GM18868 (cell line): ENCODE measurements at regions not wholly inside any gene's neighbourhood (a gene's known extent, or its start where the extent isn't known, plus 50 kb on each side); places are given as distances from the start of the nearest gene placed in this dataset.
"Not testable (repeated sequence)": the region's sequence is repeated elsewhere in the genome, so short reads cannot be mapped to it uniquely, and the experiment has no call there.

ENCODE experiments used
- ATAC-seq: cut with Tn5 transposase; IDR thresholded peaks from one replicate; pipeline ENCODE4 v1.9.1; 2021; ENCODE audit warnings: mild to moderate bottlenecking, moderate library complexity; ENCODE audit not compliant: unreplicated experiment

DNA sequence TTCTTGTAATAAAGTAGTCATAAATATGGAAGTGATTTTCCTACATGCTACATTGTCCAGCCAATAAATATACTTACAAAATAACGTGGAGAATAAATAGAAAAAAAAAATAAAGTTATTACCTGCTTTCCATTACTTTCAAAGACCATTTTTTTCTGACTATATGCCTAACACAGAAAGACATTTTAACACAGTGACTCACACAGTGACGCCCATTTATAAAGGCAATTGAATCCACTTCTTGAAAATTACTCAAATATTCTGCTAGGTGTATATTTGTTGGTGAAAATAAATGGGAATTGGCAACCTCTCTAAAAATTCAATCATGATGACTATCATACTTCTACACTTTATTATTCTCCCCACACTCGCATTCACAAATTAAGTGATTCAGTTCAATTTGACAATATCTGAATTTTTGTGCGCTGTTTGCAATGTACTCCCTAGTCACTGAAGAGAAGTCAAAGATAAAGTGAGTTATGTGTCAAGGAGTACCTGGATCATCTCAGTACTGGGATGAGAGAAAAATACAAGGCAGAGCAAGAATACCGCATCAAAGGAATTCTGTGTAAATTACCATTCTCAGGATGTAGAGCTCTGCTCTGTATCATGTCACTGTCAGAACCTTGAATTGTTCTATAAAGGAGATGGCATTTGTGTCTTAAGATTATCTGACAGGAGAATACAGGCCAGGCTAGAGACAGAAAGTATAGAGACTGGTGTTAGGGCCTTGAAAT is 642.7 kb downstream of the IPMK start:
- no peak for ATAC-seq

DNA sequence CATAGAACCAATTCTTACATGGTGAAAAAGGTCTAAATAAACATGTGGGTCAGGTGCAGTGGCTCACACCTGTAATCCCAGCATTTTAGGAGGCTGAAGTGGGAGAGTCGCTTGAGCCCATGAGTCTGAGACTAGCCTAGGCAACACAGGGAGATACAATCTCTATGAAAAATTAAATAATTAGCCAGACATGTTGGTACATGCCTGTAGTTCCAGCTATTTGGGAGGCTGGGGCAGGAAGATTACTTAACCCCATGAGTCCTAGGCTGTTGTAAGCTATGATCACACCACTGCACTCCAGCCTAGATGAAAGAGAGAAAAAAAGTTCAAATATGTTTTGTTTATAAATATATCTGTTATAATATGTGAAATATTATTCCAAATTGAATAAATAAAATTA is 643.6 kb downstream of the IPMK start:
- ATAC-seq, result no peak

DNA sequence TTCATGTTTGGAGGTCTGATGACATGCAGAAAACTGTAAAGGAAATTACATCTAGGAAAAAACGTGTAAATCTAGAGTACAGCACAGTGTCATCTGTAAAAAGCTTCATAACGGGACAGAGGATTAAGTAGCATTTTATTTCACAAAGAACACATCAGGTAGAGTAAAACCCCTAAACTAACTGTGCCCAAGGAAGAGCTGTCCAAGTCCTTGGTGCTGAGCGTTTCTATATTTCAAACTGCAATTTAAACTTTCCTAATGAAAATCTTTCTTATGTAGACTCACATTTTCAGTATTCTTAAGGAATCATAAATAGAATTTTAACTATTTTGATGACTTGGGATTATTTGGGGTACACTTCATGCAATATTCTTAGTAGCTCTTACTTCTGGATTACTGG is 646.2 kb downstream of the IPMK start:
- no peak for ATAC-seq

DNA sequence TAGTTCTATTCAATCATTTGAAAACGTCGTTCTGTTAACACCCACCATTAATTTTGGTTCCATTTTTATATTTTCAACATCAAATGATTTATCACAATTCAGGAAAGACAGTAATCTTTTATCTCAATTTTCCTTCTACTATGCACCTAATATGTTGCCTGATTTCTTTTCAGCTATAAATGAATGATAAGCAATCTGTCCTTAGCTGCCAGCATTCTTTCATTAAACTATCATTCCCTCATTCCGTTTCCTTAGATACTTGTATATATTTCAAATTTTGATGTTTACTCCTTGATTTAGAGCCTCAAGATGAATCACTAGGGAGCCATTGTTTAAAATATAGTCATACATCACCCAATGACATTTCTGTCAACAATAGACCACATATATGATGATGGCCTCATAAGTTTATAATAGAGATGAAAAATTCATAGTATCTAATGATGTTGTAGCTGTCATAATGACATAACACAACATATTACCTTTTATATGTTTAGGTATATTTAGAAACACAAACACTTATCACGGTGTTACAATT is 661.7 kb downstream of the IPMK start:
- no peak for ATAC-seq

DNA sequence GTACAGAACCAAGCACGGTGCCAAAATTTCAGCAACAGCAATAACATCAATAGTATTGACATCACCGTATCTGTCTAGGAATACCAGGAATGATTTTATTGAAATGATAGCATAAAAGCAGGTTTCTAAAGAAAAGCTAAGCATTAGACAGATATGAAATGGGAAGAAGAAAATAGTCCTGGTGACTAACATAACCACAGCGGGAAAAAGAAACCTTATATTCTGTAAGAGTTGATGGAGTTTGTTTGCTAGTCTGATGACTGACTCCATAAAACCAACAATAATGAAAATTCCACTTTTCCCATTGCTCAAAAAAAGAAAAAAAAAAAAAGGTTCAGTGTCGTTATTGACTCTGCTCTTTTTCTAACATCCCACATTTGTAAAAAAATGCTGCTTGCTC is 668.3 kb downstream of the IPMK start:
- no peak for ATAC-seq

DNA sequence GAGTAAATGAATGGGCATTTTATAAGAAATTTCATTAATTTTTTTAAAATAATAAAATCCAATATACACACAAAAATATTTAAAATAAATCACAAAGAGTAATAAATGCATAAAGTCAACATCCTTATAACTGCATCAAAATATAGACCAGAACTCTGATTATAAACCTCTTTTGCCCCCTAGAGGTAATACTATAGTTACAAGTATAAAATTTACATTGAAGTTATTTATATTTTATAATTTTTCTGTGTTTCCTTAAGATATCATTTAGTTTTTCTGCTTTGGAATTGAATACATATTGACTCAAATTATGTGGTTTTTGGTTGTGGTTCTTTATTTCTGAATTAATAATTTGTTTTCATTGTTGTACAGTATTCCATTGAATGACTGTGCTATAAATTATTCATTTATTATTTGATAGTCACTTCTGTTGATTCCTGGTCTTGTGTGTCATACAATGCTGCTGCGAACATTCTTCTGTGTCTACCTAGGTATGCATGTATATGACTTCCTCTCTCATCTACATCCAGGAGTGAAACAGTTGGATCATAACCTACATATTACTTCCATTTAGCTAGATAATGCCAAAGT is 673.6 kb downstream of the IPMK start:
- no peak for ATAC-seq

DNA sequence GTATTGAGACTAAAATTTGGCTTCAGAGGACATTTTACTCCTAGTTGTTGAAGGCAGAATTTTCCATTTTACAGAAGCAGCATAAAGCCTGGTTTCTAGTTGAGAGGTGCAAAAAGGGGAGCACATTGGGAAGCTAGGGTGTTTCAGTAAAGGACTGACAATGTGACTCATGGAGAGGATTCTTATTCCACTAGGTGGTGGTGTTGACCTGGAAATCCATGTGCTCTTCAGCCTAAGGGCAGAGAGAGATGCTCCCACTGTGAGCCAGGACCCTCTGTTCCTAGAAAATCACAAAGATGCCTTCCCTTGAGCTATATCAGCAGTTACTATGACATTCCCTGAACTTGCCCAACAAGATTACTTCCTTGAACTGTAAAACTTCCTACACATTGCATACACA is 687.8 kb downstream of the IPMK start:
- peak; percentile 57 for ATAC-seq

DNA sequence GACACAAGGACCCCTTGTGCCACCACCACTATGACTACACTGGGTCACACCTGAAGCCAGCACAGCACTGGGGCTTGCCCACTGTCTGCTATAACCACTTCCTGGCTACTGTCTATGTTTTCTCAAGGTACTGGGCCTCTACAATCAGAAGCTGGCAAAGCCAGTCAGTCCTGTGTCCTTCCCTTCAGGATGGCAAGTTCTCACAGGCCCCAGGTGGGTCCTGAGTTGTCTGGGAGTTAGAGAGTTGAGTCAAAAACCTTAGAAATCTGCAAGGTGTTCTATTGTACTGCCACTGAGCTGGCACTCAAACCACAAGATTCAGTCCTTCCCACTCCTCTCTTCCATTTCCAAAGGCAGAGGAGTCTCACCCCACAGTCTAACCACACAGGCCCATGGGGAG is 705.5 kb downstream of the IPMK start:
- no peak for ATAC-seq

DNA sequence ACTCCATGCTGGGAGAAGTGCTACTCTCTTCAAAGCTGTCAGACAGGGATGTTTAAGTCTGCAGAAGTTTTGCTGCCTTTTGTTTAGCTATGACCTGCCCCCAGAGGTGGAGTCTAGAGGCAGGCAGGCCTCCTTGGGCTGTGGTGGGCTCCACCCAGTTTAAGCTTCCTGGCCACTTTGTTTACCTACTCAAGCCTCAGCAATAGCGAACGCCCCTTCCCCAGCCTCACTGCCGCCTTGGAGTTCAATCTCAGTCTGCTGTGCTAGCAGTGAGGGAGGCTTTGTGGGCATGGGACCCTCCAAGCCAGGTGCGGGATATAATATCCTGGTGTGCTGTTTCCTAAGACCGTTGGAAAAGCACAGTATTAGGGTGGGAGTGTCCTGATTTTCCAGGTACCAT is 715.9 kb downstream of the IPMK start:
- ATAC-seq, result not testable (repeated sequence)

DNA sequence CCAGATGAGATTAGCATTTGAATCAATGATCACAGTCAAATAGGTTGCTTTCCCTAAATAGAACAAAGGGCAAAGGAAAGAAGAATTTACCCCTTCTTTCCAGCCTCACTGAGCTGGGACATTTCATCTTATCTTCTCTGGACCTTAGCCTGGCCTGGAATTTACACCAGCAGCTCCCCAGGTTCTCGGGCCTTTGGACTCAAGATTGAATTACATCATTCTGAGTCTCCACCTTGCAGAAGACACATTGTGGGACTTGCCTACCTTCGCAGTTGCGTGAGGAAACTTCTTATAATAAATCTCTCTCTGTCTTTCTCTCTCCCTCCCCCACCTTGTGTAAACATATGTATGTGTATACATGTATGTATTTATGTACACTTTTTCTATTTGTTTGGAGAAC is 732.4 kb downstream of the IPMK start:
- no peak for ATAC-seq

DNA sequence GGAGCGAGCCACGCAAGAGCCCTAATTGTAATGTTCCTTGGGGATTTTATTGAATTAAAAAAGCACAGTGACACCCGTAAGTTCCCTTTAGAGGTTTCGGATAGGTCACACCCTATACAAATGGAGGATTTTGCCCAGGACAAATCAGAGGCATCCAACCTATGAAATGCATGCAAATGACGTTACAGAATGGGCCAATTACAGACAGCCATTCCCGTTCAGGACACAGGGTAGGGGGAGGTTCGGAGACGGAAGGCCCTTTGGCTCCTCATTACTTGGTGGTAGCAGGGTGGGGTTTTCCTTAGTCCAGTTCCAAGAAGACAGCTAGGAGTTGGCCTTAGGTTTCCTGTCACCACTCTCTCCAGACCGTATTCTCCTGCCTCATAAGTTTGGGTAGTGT is 754.1 kb downstream of the IPMK start:
- ATAC-seq, result no peak

DNA sequence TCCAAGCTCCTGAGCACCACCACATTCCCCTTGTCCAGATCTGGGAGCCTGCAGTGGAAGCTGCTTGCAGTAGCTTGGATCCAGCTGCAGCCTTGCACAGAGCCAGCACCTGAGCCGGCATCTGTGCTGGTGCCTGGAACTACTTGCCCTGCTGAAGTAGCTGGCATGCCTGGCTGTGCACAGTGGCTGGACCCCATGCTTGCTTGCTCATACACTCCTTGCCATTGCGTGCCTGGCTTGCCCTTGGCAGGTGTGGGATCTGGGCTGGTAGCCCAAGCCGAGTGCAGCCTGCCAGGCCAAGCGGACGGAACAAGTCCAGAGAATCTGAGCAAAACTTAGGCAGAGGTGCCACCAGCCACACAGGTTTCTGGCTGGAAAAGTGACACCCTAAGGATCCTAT is 759.9 kb downstream of the IPMK start:
- ATAC-seq, result no peak

DNA sequence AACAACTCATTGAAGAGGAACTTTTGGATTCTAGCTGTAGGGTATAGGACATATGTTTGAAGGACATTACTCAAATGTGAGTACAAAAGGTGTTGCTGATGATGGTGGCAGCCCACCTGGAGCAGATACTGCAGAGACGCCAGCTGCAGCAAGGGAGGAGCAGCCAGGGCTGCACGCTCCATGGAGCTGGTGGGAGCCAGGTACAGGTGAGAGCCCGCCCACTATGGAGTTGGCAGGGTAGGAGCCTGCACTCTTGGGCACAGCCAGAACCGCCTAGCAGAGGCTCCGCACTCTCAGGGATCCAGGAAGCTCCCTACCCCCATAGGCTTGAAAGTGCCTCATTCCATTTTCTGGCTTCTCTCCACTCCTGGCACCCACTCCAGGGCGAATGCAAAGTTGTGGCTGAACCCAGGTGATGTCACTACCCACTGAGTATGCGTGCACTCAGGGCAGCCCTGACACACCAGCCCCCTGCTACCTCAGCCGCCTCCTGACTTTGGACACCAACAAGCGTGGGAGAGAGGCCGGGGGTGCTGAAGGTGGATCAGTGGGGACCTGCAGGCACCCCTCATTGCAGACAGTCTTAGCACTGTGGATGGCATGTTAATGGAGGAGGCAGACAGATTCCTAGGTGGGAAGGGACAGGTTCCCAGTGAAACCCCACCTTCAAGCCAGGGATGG is 761.1 kb downstream of the IPMK start:
- no peak for ATAC-seq

DNA sequence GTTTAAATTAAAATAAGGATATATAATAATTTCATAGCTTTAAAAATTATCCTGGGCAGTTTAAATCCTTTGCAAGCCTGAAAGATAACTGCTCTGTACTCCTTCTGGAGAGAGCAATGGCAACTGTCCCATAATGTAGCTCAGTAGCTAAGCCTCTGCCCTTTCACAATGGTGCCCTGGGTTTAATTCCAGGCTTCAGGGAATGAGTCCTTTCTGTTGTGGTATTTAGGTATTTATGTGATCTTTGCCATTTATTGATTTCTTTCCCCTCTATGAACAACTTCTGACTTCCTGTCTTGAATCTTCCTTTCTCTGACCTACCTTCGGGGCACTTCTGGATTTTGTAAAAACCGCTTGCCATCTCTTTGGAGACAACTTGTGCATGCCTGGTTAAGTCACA is 773.2 kb downstream of the IPMK start:
- no peak for ATAC-seq

DNA sequence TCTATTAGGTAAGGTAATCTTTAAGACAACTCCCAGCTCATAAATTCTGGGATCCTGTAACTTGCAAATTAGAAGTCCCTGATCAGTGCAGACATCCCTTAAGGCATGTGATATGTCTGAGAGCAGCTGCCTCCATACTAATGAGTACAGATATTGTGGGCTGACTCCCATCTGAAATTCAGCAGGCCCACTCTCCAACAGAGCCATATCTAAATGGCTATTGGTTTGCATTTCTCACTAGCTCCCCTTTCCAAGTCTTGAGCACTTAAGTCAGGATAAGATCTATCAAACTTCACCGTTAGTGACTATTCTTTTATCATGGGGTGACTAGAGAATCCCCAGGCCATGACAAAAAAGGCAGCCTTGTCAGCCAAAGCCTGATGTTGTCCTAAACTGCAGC is 785.4 kb downstream of the IPMK start:
- no peak for ATAC-seq

DNA sequence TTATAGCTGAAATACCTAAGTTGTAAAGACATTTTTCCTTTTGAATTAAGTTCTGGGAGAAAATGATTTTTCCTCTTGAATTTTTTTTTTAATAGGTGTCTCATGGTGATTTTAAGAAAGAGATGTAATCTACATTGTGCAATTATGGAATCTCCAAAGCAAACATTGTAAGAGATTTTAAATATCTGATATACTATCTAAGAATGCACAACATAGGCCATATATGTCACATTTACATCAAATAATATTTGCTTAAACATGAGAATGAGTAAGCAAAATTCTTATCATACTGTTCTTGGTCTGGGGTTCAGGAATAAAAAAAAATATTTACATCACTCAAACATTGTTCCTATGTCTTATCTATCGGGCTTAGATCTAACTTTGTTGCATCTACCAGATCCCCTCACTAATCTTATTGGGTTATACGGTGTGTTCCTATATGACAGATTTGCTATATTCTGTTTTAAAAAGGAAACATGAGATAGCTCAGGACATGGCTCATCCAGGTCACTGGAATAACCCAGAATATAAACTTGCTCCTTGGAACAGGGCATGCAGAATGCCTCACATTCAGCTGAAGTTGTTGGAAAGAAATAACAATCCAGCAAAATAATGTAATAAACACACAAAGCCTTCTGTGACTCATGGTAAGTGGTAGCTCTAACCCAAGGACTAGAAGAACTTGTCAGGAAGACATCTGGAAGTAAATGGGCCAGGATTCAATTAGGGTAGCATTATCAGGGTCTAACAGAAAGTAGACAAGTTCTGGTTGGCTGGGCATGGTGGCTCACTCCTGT is 794.7 kb downstream of the IPMK start:
- ATAC-seq, result no peak

DNA sequence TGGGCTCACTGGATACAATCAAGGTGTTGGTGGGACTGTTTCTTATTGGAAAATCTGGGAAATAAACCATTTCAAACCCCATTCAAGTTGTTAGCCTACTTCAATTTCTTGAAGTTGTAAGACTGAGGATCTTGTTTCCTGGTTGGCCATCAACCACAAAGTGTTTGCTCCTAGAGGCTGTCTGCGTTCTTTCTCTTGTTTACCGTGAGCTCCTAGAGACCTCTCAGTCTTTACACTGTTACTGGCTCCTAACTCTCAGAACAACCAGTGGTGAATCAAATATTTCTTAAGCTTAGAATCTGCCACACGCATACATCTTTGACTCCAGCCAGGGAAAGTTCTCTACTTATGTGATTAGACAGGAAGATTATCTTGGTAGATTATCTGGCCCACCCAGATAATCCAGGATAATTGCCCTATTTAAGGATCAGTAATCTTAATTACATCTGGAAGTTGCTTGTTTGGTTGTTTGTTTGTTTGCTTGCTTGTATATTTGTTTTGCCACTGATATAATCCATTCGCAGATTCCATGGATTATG is 798.7 kb downstream of the IPMK start:
- ATAC-seq, result no peak

DNA sequence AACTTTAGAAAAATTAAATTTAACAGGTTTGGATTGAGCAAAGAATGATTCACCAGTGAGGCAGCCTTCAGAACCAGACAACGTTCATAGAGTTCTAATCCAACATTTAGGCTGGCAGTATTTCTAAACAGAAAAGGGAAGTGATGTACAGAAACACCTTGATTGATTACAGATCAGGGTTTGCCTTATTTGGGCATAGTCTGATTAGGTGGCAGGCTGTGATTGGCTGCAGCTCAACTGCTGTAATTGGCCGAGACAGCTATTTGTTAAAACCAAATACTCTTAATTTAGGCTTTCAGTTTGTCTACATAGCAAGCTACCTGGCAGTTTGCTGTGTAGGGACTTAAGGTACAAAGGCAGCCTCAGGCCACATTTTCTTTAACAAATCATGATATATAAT is 802.5 kb downstream of the IPMK start:
- no peak for ATAC-seq

DNA sequence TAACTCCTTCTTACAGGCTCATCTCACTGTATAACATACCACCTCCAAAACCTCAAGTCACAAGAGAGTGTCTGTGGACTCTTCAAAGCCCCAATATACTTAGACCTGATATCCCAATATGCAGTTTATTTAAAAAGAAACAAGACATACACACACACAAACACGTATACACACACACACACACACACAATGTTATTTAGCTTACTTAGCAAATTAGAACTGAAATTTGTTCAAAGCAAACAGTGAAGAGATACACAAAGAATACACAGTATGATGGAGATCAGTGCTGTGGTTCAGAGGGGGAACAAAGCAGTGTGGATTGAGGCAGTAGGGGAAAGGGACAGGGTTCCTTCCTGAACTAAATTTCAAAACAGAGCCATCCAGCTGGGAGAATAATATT is 807.2 kb downstream of the IPMK start:
- ATAC-seq, result no peak

DNA sequence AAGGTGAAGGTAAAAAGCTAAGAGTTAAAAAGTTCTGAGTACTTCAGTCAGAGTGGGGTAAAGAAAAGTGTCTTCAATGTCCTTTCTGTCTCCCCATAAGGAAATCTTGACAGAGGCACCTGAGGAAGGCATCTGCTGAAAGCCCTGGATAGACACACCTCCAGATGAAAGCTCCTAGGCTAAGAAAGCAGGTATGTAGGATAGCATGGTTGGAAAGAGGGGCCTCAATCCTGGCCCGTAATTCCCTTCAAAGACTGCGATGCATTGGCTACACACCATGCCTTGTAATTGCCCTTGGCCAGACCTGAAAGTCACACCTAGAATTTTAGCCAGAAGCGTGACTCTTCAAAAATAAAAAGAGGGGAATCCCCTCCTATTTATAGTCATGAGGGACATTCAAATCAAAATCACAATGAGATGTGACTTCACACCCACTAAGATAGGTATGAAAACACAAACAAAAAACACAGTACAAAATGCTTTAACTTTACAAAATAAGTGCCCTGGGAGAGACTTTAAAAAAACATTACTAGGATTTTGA is 809.7 kb downstream of the IPMK start:
- ATAC-seq, result peak; percentile 73

DNA sequence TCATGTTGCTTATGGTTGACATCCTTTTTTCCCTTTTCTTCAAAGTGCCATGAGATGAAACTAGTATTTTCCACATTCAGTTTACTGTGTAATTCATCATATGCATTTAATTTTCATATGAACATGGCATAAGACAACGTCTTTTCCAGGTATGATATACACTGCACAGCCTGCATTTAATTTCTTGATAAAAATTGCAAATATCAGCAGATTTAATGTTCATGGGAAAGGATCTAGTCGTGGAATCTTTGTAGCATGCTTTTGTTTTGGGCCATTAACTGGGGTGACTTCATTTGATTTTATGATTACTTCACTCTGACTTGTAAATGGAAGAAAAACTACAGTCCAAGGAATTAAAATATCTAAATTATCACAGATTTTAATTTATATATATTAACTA is 837.3 kb downstream of the IPMK start:
- no peak for ATAC-seq
